NCI-H128 (cell line): ENCODE measurements at regions not wholly inside any gene's neighbourhood (a gene's known extent, or its start where the extent isn't known, plus 50 kb on each side); places are given as distances from the start of the nearest gene placed in this dataset.

Source experiments
- DNase-seq: peaks from one replicate; lab custom pipeline; 2025; ENCODE audit not compliant: unreplicated experiment; lab: John Stamatoyannopoulos, UW

DNA sequence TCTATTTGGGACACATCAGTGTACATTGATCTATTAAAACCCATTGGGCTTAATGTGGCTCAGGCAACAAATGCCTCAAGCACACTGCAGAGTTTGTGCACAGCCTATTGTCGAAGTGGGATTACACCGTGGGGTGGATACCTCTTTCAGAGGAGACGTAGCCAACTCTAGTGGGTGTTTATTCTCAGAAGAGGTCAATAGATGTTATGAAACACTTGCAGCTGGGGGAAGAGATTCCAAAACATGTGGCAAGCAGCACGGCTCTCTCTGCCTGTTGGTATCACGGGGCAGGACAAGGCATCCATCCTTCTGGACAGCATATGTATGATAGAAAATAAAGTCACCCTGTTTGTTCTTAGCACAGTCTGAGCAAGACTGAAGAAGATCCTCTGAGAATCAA, 121.4 kb upstream of the COPS8 start:
- DNase-seq, result no peak

GRCh38 chr2:236965021-236965840, 120.5 kb upstream of the COPS8 start:
- no peak for DNase-seq

GRCh38 chr2:236965841-236966096, 119.9 kb upstream of the COPS8 start:
- no peak for DNase-seq

DNA sequence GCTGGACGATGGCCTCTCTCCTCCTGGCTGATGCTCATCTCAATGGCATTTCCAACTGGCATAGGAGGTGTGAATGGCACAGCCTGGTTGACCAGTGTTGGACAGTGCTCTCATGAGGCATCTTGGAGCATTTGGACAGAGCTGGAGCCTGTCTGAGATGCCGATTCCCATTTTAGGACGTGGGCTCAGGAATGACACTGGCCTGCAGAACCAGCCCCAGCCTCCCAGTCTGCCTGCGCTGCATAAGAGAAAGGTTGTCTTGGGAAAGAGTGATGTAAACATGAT, 118.2 kb upstream of the COPS8 start:
- no peak for DNase-seq

GRCh38 chr2:236968101-236968879, 117.4 kb upstream of the COPS8 start:
- no peak for DNase-seq

DNA sequence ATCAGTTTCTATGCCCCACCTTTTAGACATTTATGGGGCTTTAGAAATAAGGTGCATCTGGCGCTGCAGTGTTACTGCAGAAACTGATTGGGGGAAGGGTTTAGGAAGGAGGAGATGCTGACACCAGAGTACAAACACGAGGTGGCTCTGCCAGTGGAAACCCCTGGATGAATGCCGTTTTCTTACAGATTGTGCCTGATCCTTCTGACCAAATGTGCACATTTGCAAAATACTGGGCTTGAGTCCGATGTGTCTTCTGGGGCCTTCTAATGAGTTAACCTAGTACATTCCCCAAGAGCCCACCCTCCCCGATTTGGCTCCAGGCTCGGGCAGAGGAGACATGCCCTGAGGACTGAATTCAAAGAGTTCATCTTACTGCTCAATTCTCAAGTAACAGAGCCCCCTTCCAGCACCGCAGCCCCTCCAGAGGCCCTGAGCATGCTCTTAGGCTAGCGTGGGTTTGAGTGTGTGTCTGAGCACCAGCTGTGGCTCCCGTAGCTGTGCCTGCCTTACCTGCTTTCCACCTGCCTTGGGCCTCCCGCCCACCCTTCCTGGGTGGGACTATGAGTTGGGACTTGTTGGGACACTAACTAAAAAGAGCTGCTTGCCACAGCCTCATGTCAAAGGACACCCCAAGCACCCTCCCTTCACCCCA, 116.7 kb upstream of the COPS8 start:
- no peak for DNase-seq

- no peak for DNase-seq
These were observed 115.7 kb upstream of the COPS8 start for GRCh38 chr2:236969767-236970655.

DNA sequence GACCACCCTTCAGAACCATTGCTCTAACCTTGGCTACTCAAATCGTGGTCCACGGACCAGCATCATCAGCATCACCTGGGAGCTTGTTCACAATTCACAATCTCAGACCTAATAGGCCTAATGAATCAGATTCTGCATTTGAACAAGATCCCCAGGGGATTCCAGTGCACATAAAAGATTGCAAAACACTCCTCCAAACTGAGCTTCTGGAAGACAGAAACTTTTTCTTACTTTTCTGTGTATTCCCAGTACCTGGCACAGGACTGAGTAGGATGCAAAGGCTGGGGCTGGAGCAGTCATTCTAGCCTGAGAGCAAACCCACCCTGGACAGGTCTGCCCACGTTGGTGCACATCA, 115.1 kb upstream of the COPS8 start:
- no peak for DNase-seq

- DNase-seq, result no peak
These were observed 114.4 kb upstream of the COPS8 start for GRCh38 chr2:236971131-236971821.

DNA sequence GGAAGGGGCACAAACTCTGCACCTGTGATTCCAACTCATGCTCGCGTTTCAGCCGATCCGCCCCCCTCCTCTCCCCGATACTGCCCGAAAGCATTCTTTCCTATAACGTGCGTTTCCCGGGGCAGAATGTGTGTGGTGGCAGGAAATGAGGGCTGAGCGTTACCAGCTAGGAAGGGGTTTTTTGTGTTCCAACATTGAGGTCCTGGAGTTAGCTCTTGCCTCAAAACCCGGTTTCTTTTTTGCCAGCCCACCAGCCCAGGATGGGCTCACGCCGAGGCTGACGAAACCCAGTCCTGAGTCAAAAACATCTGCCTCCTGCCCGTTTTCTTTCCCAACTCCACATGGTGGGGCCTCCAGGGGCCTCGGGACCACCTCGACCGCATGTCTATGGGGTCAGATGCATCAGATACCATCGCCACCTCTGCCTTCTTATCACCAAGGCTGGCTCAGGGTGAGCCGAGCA, 113.7 kb upstream of the COPS8 start:
- DNase-seq, result no peak

- peak; percentile 36 for DNase-seq
These were observed 113.0 kb upstream of the COPS8 start for GRCh38 chr2:236972491-236973342.

GRCh38 chr2:236973343-236973980, 112.2 kb upstream of the COPS8 start:
- no peak for DNase-seq

DNA sequence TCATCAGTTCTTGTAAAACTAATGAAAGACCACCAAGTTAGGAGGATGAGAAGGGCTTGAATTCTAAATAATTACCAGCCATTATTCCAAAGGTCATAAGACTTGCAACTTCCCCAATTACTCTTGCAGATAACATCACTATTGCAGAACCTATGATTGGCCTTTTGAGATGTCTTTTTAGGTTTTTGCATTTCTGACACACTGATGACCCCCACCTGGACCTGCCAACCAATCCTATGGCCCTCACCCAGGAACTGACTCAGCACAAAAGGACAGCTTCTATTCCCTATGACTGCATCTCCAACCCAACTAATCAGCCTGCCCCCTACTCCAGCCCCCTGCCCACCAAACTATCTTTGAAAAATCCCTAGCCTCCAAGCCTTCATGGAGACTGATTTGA, 111.5 kb upstream of the COPS8 start:
- no peak for DNase-seq

GRCh38 chr2:236974752-236975151, 110.9 kb upstream of the COPS8 start:
- no peak for DNase-seq

GRCh38 chr2:236975766-236976165, 109.9 kb upstream of the COPS8 start:
- DNase-seq, result no peak

DNA sequence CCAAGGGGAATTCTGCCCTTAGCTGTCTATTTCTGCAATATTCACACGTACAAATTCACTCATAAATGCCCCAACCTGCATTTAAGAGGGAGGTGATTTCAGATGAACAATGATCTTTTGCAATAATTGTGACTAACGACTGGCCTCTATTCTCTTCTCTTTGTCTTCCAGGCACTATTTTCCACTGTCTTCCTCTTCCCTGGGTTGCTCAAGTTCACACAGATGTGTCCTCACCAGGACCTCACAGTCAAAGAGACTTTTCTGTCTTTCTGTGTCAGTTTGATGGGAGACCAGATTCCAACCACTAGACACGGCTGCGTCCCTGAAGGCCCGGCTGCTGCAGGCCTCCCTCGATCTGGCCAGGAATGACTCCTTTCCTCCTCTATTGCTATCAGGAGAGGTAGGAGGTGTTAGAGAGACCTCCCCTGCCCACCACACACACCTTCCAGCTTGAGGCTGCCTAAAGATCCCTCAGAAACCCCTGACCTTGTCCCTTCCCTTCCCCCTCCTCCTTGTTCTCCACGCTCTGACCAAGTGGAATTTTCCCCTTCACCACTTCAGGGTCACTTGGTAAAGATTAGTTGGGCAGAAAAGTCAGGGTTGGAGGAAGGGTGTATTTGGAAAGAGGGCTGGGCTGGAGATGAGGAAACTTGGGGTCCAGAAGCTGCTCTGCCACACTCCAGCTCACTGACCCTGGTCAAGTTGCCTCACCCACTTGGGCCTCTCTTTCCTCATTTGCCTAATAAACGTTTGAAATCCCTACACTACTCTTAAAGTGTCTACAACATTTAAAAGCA, 109.2 kb upstream of the COPS8 start:
- DNase-seq, result no peak

GRCh38 chr2:236977063-236977851, 108.4 kb upstream of the COPS8 start:
- DNase-seq, result no peak
